ENCODE measurements at regions not wholly inside any gene's neighbourhood (a gene's known extent, or its start where the extent isn't known, plus 50 kb on each side); places are given as distances from the start of the nearest gene placed in this dataset.

DNA sequence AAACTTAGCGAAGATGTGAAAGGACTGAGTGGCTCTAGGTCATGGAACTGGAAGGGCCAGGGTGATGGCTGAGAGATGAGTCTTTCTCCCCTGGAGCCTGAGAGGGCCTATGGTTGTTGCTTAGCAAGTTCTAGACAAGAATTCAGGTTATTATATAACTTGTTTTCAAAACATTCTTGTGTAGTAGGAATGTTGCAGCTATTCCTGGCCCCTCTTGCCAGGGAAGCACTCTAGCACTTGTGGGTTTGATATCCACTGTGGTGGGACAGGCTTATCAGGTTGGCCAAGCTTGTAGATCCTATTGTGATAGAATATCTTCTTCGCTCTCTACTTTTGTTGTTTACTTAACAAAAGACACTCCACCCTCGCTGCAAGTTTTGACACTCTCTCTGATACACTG lies 211.8 kb upstream of the CITED2 start:
- TF ChIP-seq CTCF (IDR thresholded peaks at IDR 0.05), result no peak
- TF ChIP-seq POLR2A (IDR thresholded peaks at IDR 0.05), result no peak
